Skeletal muscle satellite cell (primary cell): ENCODE measurements at regions not wholly inside any gene's neighbourhood (a gene's known extent, or its start where the extent isn't known, plus 50 kb on each side); places are given as distances from the start of the nearest gene placed in this dataset.
"Not testable (repeated sequence)": the region's sequence is repeated elsewhere in the genome, so short reads cannot be mapped to it uniquely, and the experiment has no call there.

Experiments used
- H3K27me3 ChIP-seq: 2 replicates; pipeline ENCODE4 v1.7.0; 2013; ENCODE audit warnings: low read length; ENCODE audit not compliant: control insufficient read depth, insufficient read depth
- H3K36me3 ChIP-seq: 2 replicates; pipeline ENCODE4 v1.7.0; 2013; ENCODE audit warnings: mild to moderate bottlenecking, control low read depth, low read length; ENCODE audit not compliant: insufficient read depth
- H3K4me1 ChIP-seq: 2 replicates; pipeline ENCODE4 v1.7.0; 2013; ENCODE audit warnings: low read length; ENCODE audit not compliant: control insufficient read depth, insufficient read depth
- H3K4me2 ChIP-seq: 2 replicates; pipeline ENCODE4 v1.7.0; 2013; ENCODE audit warnings: mild to moderate bottlenecking, low read length
- H3K4me3 ChIP-seq: 2 replicates; pipeline ENCODE4 v1.7.0; 2013; ENCODE audit warnings: low read length
- H3K9ac ChIP-seq: 2 replicates; pipeline ENCODE4 v1.7.0; 2013; ENCODE audit warnings: mild to moderate bottlenecking, low read depth, low read length, moderate library complexity
- H3K9me3 ChIP-seq: replicated peaks from 2 replicates; pipeline ENCODE4 v1.7.0; 2013; ENCODE audit warnings: mild to moderate bottlenecking, control low read depth, low read length

DNA sequence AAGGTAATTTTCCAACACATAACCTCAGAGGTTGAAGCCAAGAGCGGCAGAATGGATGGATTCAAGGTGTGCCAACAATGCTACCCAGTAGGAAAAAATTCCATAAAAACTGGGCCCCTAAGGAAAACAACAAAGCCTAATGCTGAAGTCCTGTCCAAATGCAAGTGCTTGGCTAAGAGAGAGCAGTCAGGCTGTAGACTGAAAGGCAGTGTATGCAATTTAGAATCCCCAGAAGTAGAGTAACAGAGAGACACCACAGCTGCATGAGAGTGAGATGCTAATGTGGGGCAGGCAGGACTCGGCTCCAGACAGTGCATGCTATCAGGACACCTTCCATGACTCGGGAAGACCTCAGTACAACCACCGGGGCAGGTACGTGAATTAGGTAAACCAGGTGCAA lies 124.5 kb downstream of the ZFAND4 start:
- H3K4me1 ChIP-seq, result no peaks in the 10 kb centered on the region

GRCh38 chr10:45547207-45547606 lies 125.4 kb downstream of the ZFAND4 start:
- Histone ChIP-seq H3K27me3 (no peaks in the 10 kb centered on the region), H3K9me3 (no peaks in the 10 kb centered on the region), H3K4me1 (no peaks in the 10 kb centered on the region)

More for the DNA sequence above, 124.5 kb downstream of the ZFAND4 start:
- H3K4me3 ChIP-seq, result no peak overlapping the region
- H3K27me3 ChIP-seq, result no peaks in the 10 kb centered on the region
- no peak overlapping the region for H3K9ac ChIP-seq
- no peaks in the 10 kb centered on the region for H3K36me3 ChIP-seq
- no peaks in the 10 kb centered on the region for H3K9me3 ChIP-seq
- H3K4me2 ChIP-seq, result no peak overlapping the region

GRCh38 chr10:45545150-45545549 lies 127.4 kb downstream of the ZFAND4 start:
- Histone ChIP-seq H3K9ac (no peak overlapping the region), H3K9me3 (no peaks in the 10 kb centered on the region), H3K27me3 (no peaks in the 10 kb centered on the region), H3K4me3 (no peak overlapping the region), H3K4me2 (no peak overlapping the region), H3K4me1 (no peaks in the 10 kb centered on the region), H3K36me3 (no peaks in the 10 kb centered on the region)

More at GRCh38 chr10:45547207-45547606, 125.4 kb downstream of the ZFAND4 start:
- Histone ChIP-seq H3K36me3 (no peaks in the 10 kb centered on the region), H3K4me2 (no peak overlapping the region), H3K4me3 (no peak overlapping the region), H3K9ac (no peak overlapping the region)

DNA sequence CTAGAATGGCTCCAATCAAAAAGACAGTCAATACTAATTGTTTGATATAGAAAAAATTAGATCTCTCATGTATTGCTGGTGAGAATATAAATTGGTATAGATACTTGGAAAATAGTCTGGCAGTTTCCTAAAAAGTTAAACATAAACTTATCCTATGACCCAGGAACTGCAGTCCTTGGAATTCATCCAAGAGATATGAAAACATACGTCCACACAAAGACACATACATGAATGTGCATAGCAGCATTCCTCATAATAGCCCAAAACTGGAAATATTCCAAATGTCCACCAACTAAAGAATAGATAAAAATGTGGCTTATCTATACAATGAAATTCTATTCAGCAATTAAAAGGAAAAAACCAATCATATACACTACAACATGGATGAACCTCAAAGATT lies 128.4 kb downstream of the ZFAND4 start:
- H3K4me2 ChIP-seq, result no peak overlapping the region
- H3K4me3 ChIP-seq, result no peak overlapping the region
- H3K36me3 ChIP-seq, result no peaks in the 10 kb centered on the region
- no peaks in the 10 kb centered on the region for H3K9me3 ChIP-seq
- H3K27me3 ChIP-seq, result no peaks in the 10 kb centered on the region
- no peak overlapping the region for H3K9ac ChIP-seq
- no peaks in the 10 kb centered on the region for H3K4me1 ChIP-seq

- not testable (repeated sequence) for H3K4me2 ChIP-seq, H3K4me1 ChIP-seq, H3K9me3 ChIP-seq, H3K27me3 ChIP-seq, H3K36me3 ChIP-seq, H3K9ac ChIP-seq, H3K4me3 ChIP-seq
Observed at GRCh38 chr10:45541032-45541431, 131.5 kb downstream of the ZFAND4 start.

- H3K9ac ChIP-seq, H3K4me3 ChIP-seq, H3K36me3 ChIP-seq, H3K4me2 ChIP-seq, H3K9me3 ChIP-seq, H3K27me3 ChIP-seq, H3K4me1 ChIP-seq: not testable (repeated sequence)
Observed at GRCh38 chr10:45540589-45540988, 132.0 kb downstream of the ZFAND4 start.

GRCh38 chr10:45539569-45539968 lies 133.0 kb downstream of the ZFAND4 start:
- H3K9ac ChIP-seq, H3K36me3 ChIP-seq, H3K27me3 ChIP-seq, H3K9me3 ChIP-seq, H3K4me1 ChIP-seq, H3K4me2 ChIP-seq, H3K4me3 ChIP-seq: not testable (repeated sequence)

GRCh38 chr10:45534572-45534971 lies 138.0 kb downstream of the ZFAND4 start:
- Histone ChIP-seq H3K4me3 (no peak overlapping the region), H3K9ac (no peak overlapping the region), H3K9me3 (no peaks in the 10 kb centered on the region), H3K4me2 (no peak overlapping the region), H3K27me3 (no peaks in the 10 kb centered on the region), H3K36me3 (no peaks in the 10 kb centered on the region), H3K4me1 (no peaks in the 10 kb centered on the region)

DNA sequence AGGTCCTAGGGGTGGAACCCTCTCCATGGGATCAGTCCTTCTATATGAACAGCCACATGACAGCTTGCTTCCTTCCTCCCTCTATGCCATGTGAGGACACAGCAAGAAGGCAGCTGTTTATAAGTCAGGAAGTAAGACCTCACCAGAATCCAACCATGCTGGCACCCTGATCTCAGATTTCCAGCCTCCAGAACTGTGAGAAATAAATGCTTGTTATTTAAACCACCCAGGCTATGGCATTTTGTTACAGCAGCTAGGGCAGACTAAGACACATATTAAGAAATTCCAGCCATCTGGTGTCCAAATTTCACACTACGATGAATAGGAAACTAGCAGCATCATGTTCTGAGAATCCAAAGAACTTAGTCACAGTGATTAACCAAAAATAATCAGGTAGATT lies 140.1 kb downstream of the ZFAND4 start:
- Histone ChIP-seq H3K36me3 (no peaks in the 10 kb centered on the region), H3K4me2 (no peak overlapping the region), H3K27me3 (no peaks in the 10 kb centered on the region), H3K4me1 (no peaks in the 10 kb centered on the region), H3K9me3 (no peaks in the 10 kb centered on the region), H3K9ac (no peak overlapping the region), H3K4me3 (no peak overlapping the region)

- H3K9ac ChIP-seq, result no peak overlapping the region
- H3K4me3 ChIP-seq, result no peak overlapping the region
- H3K9me3 ChIP-seq, result no peaks in the 10 kb centered on the region
- H3K27me3 ChIP-seq, result no peaks in the 10 kb centered on the region
- no peak overlapping the region for H3K4me2 ChIP-seq
- no peaks in the 10 kb centered on the region for H3K4me1 ChIP-seq
- H3K36me3 ChIP-seq, result no peaks in the 10 kb centered on the region
Observed at GRCh38 chr10:45526309-45526905, 146.2 kb downstream of the ZFAND4 start.

DNA sequence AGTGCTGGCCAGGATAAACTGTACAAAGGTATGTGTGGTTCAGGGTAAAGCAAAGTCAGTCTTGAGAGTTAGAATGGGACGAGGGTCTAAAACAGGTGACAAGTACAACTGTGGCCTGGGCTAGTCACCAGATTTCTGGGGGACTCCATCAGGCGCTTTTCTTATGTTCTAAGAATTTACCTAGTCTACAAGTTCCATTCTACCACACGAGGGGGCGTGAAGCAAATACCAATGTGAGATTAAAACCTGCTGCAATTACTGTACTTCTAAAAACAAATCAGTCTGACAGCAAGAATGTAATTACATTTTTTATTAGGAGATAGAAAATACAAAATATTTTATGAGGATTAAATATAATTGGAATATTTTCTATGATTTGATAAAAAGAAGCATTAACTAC lies 146.5 kb downstream of the ALOX5 start:
- Histone ChIP-seq H3K4me2 (no peak overlapping the region), H3K36me3 (no peaks in the 10 kb centered on the region), H3K9ac (no peak overlapping the region), H3K4me3 (no peak overlapping the region), H3K27me3 (no peaks in the 10 kb centered on the region), H3K4me1 (no peaks in the 10 kb centered on the region), H3K9me3 (no peaks in the 10 kb centered on the region)

DNA sequence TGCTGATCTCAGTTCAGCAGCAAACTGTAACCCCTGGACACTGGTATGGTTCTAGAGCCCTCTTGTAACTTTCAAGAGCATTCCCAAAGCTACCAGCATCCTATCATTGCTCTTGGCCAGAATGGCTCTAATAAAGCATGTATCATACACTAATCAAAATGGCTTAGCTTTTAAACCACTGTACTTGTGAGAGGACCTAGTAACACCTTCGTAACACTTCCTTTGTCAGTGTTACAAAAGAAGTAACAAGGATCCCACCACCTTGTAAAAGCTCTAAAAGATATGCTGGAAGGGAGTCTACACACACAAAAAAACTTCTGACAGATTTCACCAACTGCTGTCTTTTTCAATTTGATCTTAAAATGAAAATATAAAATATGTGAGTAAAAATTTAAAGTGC lies 144.7 kb downstream of the ALOX5 start:
- no peak overlapping the region for H3K9ac ChIP-seq
- H3K4me1 ChIP-seq, result peaks cover 11% of the 10 kb centered on the region
- H3K36me3 ChIP-seq, result no peaks in the 10 kb centered on the region
- no peaks in the 10 kb centered on the region for H3K27me3 ChIP-seq
- H3K9me3 ChIP-seq, result no peaks in the 10 kb centered on the region
- no peak overlapping the region for H3K4me2 ChIP-seq
- H3K4me3 ChIP-seq, result no peak overlapping the region
